HG03103 (cell line): ENCODE measurements at regions not wholly inside any gene's neighbourhood (a gene's known extent, or its start where the extent isn't known, plus 50 kb on each side); places are given as distances from the start of the nearest gene placed in this dataset.

Experiments used
- ATAC-seq: cut with Tn5 transposase; IDR thresholded peaks from one replicate; pipeline ENCODE4 v1.9.1; 2021; ENCODE audit warnings: low read depth; ENCODE audit not compliant: unreplicated experiment

DNA sequence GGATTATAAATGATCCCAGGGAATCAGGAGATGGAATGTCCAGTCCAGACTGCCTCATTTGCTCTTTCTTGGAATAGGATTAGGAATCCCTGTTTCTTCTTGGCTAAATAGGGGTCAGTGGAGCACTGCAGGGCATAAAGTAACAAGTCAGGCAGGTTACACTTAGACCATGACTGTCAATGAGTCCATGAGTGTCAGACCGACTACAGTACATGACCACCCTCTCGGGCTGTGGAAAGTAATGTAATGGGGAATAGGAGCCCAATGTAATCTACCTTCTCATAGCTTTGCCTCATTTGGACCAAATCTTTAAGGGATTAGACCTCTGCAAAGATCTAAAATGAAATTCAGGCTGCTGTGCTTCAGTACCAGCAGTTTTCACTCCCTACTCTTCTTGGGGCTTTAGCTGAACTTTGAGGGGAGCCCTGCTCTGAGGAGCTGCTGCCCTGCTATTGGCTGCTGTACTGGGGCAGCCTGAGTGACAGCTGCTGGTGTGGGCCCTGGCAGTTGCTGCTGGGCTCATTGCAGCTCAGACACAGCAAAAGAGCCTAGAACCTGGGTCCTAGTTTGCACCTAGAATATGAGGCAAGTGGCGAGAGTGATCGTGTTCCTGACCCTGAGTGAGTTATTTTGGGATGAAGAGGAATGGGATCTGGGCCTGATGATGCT is 62.2 kb upstream of the OR4E1 start:
- no peak for ATAC-seq

GRCh38 chr14:21735200-21735599 is 61.6 kb upstream of the OR4E1 start:
- no peak for ATAC-seq

GRCh38 chr14:21734457-21735074 is 60.9 kb upstream of the OR4E1 start:
- no peak for ATAC-seq

DNA sequence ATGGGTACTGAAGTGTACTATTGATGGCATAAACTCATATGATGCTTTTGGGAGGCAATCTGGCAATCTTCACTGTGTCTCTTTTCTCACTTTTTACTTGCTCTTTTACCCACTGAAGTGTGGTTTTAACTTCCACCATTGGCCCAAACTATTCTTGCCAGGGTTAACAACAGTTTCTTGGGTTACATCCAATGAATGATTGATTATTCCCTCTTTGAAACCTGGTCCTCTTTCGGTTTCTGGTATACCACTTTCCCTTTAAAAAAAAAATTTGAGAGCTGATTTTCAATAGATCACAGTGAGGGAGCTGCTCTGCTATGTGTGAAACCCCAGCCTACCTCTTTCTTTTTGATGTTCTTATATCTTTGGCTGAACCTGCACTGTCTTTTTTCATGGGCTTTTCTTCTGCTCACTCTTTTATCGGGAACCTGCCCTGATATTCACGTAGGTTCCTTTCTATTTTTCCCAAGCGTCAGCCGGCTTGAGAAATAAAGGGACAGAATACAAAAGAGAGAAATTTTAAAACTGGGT is 56.1 kb upstream of the OR4E1 start:
- ATAC-seq: no peak

DNA sequence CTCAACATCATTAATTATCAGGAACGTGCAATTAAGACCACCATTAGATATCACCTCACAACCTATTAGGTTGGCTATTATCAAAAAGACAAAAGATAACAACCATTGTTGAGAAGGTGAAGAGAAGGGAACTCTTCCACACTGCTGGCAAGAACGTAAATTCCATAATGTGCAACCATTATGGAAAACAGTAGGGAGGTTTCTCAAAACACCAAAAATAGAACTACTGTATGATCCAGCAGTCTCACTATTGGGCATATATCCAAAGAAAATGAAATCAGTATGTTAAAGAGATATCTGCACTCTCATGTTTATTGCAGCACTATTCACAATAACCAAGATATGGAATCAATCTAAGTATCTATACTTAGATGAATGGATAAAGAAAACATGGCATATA is 51.6 kb upstream of the OR4E1 start:
- ATAC-seq: no peak

DNA sequence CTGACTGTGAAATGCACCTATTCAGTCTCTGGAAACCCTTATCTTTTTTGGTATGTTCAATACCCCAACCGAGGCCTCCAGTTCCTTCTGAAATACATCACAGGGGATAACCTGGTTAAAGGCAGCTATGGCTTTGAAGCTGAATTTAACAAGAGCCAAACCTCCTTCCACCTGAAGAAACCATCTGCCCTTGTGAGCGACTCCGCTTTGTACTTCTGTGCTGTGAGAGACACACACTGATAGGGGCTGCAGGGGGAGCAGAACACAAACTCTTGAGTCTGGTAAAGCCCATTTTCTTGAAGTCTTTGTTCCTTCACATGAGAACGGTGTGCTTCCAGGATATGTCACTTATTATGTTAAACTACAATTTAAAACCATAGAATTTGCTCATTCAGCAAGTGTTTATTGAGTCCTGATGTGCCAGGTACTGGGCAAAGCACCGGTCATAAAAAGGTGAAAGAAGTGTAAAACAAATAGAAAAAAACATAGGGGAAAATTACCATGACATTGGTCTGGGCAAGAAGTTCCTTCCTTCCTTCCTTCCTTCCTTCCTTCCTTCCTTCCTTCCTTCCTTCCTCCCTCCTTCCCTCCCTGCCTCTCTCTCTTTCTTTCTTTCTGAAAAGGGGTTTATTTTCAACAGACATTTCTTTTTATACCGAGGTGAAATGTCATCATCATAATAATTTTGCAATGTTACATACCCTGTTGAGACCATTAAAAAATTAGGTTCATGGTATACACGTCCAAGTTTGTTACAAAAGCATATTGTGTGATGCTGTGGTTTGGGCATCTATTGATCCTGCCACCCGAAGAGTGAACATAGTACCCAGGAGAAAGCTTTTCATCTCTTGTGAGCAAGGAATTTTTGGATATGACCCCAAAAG is 50.7 kb upstream of the OR4E1 start:
- ATAC-seq: no peak

DNA sequence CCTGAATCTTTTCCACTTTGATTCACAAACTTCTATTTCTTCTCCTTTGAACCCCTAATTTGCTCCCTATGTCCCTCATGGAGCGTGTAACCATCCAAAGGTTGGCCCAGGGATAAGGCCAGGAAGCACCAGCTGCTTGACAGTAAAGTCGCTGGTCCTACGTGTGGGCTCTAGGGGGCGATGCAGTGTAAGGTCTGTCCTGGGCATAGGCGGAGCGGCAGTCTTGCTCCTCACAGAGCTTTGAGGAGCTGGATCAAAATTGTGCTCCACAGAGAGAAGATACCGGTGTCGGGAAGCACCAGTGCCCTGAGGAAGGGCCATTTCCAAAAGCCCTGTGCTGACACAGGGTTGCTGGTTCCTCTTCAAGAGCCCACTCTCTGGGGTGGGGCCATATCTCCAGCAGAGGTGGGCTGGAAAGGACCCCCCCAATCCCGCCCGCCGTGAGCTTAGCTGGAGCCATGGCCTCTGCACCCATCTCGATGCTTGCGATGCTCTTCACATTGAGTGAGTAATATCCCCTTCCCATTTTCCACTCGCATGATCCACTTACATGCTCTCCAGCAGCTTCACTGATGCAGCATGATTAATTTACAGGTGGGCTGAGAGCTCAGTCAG is 49.9 kb upstream of the OR4E1 start:
- ATAC-seq: no peak
